HepG2 (cell line): ENCODE measurements at regions not wholly inside any gene's neighbourhood (a gene's known extent, or its start where the extent isn't known, plus 50 kb on each side); places are given as distances from the start of the nearest gene placed in this dataset.

Experiments used
- ATF1 ChIP-seq: IDR thresholded peaks from 2 replicates; pipeline ENCODE4 v1.6.1; 2016; ENCODE audit warnings: mild to moderate bottlenecking, control low read depth
- DZIP1 ChIP-seq: sonication (generic); formaldehyde crosslinking; IDR thresholded peaks from 2 replicates; pipeline ENCODE4 v1.5.0; 2020; ENCODE audit warnings: mild to moderate bottlenecking, missing genetic modification reagents
- EED ChIP-seq: sonication (generic); formaldehyde crosslinking; IDR thresholded peaks from 2 replicates; pipeline ENCODE4 v1.5.0; 2020; ENCODE audit warnings: mild to moderate bottlenecking, missing genetic modification reagents
- ETV6 ChIP-seq: sonication (generic); formaldehyde crosslinking; conservative IDR thresholded peaks from 2 replicates; pipeline ENCODE4 v1.4.0; 2020; ENCODE audit warnings: missing genetic modification reagents
- FOXP4 ChIP-seq: sonication (generic); formaldehyde crosslinking; IDR thresholded peaks from 2 replicates; pipeline ENCODE4 v1.4.0; 2020; ENCODE audit warnings: missing genetic modification reagents
- IRX3 ChIP-seq: sonication (generic); formaldehyde crosslinking; IDR thresholded peaks from 2 replicates; pipeline ENCODE4 v1.8.1; 2023; ENCODE audit warnings: mild to moderate bottlenecking, low read depth, missing genetic modification reagents, borderline replicate concordance
- KAT8 ChIP-seq: IDR thresholded peaks from 2 replicates; pipeline ENCODE4 v1.6.1; 2016; ENCODE audit warnings: missing genetic modification reagents, missing compliant biosample characterization
- KLF6 ChIP-seq: IDR thresholded peaks from 2 replicates; pipeline ENCODE4 v1.8.0; 2016; ENCODE audit warnings: missing biosample characterization, missing genetic modification reagents
- SMARCC2 ChIP-seq: fragments of 450-650 bp; IDR thresholded peaks from 2 replicates; pipeline ENCODE4 v1.6.1; 2017; ENCODE audit warnings: antibody characterized with exemption, mild to moderate bottlenecking
- ZBED4 ChIP-seq: sonication (generic); formaldehyde crosslinking; IDR thresholded peaks from 2 replicates; pipeline ENCODE4 v1.4.0; 2020; ENCODE audit warnings: missing genetic modification reagents, borderline replicate concordance
- ZBTB7A ChIP-seq: sonication (generic); formaldehyde crosslinking; IDR thresholded peaks from 2 replicates; pipeline ENCODE4 v1.8.0; 2022; ENCODE audit warnings: mild to moderate bottlenecking, missing genetic modification reagents
- ZFYVE20 ChIP-seq: sonication (generic); formaldehyde crosslinking; IDR thresholded peaks from 2 replicates; pipeline ENCODE4 v1.8.0; 2023; ENCODE audit warnings: low read depth, mild to moderate bottlenecking, moderate library complexity, missing genetic modification reagents, borderline replicate concordance
- ZNF33A ChIP-seq: sonication (generic); formaldehyde crosslinking; IDR thresholded peaks from 2 replicates; pipeline ENCODE4 v1.5.1; 2020; ENCODE audit warnings: missing genetic modification reagents, mild to moderate bottlenecking, moderate library complexity, borderline replicate concordance
- ZNF34 ChIP-seq: sonication (generic); formaldehyde crosslinking; IDR thresholded peaks from 2 replicates; pipeline ENCODE4 v1.4.0; 2020; ENCODE audit warnings: mild to moderate bottlenecking, missing genetic modification reagents, borderline replicate concordance
- ZNF652 ChIP-seq: IDR thresholded peaks from 2 replicates; pipeline ENCODE4 v1.6.1; 2016; ENCODE audit warnings: low read depth, borderline replicate concordance
- ZNF670 ChIP-seq: sonication (generic); formaldehyde crosslinking; IDR thresholded peaks from 2 replicates; pipeline ENCODE4 v1.8.0; 2022; ENCODE audit warnings: mild to moderate bottlenecking, missing genetic modification reagents, borderline replicate concordance
- ZNF724P ChIP-seq: sonication (generic); formaldehyde crosslinking; IDR thresholded peaks from 2 replicates; pipeline ENCODE4 v1.8.0; 2022; ENCODE audit warnings: missing genetic modification reagents, borderline replicate concordance
- ZNF746 ChIP-seq: sonication (generic); formaldehyde crosslinking; IDR thresholded peaks from 2 replicates; pipeline ENCODE4 v1.8.0; 2022; ENCODE audit warnings: mild to moderate bottlenecking, missing genetic modification reagents
- TF ChIP-seq, protein P1 (sequence below): sonication (generic); formaldehyde crosslinking; conservative IDR thresholded peaks from 2 replicates; pipeline ENCODE4 v1.8.0; 2022; ENCODE audit warnings: low read depth, missing genetic modification reagents

- no peak for TF ChIP-seq ZNF33A (CRISPR knock-in tag)
- peak; percentile 97 for TF ChIP-seq ZBED4 (CRISPR knock-in tag)
- peak; percentile 89 for TF ChIP-seq KAT8 (CRISPR knock-in tag)
- TF ChIP-seq ZNF670 (CRISPR knock-in tag), result no peak
- peak; percentile 77; the same call in 1 of the 2 replicates for TF ChIP-seq KLF6 (CRISPR knock-in tag)
- peak; percentile 76 for TF ChIP-seq ETV6 (CRISPR knock-in tag)
- 0 out of 2 replicates have a peak, but pooled peaks have one; percentile 52 for TF ChIP-seq EED (CRISPR knock-in tag)
- TF ChIP-seq ZFYVE20 (CRISPR knock-in tag), result no peak
- TF ChIP-seq ZNF724P (CRISPR knock-in tag), result no peak
- TF ChIP-seq, protein P1, sequence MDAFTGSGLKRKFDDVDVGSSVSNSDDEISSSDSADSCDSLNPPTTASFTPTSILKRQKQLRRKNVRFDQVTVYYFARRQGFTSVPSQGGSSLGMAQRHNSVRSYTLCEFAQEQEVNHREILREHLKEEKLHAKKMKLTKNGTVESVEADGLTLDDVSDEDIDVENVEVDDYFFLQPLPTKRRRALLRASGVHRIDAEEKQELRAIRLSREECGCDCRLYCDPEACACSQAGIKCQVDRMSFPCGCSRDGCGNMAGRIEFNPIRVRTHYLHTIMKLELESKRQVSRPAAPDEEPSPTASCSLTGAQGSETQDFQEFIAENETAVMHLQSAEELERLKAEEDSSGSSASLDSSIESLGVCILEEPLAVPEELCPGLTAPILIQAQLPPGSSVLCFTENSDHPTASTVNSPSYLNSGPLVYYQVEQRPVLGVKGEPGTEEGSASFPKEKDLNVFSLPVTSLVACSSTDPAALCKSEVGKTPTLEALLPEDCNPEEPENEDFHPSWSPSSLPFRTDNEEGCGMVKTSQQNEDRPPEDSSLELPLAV, result no peak
- peak; percentile 71 for TF ChIP-seq ATF1 (CRISPR knock-in tag)
- no peak for TF ChIP-seq ZNF34 (CRISPR knock-in tag)
- peak; percentile 69; the same call in 1 of the 2 replicates for TF ChIP-seq ZNF652 (CRISPR knock-in tag)
- TF ChIP-seq FOXP4, result peak; percentile 97
- no peak for TF ChIP-seq SMARCC2
- peak; percentile 93 for TF ChIP-seq ZNF746 (CRISPR knock-in tag)
- peak; percentile 100 for TF ChIP-seq ZBTB7A (CRISPR knock-in tag)
- TF ChIP-seq DZIP1 (CRISPR knock-in tag), result no peak
- TF ChIP-seq IRX3 (CRISPR knock-in tag), result peak; percentile 34; the same call in 1 of the 2 replicates
Measured at GRCh38 chr1:58884706-58885661, 101.1 kb upstream of the JUN start (continued).
